HepG2 (cell line): ENCODE measurements at regions not wholly inside any gene's neighbourhood (a gene's known extent, or its start where the extent isn't known, plus 50 kb on each side); places are given as distances from the start of the nearest gene placed in this dataset.

Experiments used
- ATAC-seq: fragments of 200-7000 bp; cut with Tn5 transposase; 3 replicates; pipeline ENCODE4 v1.9.1; 2020; ENCODE audit warnings: mild to moderate bottlenecking, moderate library complexity
- BruUV-seq: library from RNA; stranded (reverse); fragments of 400-500 nt; replicated peaks from 2 replicates; lab custom pipeline; 2021; lab: Mats Ljungman, UMichigan
- CTCF ChIA-PET: fragments of 300-600 bp; formaldehyde crosslinking; extraction: SDS; loops from one replicate; lab custom pipeline; 2021; ENCODE audit warnings: low total read pairs, inconsistent platforms, low intra/inter-chr PET ratio; lab: Yijun Ruan, JAX
- POLR2A ChIA-PET: fragments of 350-600 bp; sonication (Branson Sonifier 250); formaldehyde crosslinking; loops from one replicate; lab custom pipeline; 2020; ENCODE audit warnings: antibody characterized with exemption, inconsistent platforms; lab: Yijun Ruan, JAX
- DNase-seq: peaks from one replicate; pipeline ENCODE4 v3.0.0-alpha.2; 2015; ENCODE audit warnings: low spot score
- FAIRE-seq: peaks from 3 replicates; lab custom pipeline; 2011; peaks lifted over from hg19 to GRCh38; lab: Jason Lieb, UNC
- H2AFZ ChIP-seq: one replicate; pipeline ENCODE4 v1.6.1; 2011; ENCODE audit warnings: low read length, inconsistent platforms
- H3K27ac ChIP-seq: fragments of 300-600 bp; 3 replicates; pipeline ENCODE4 v1.8.0; 2011; ENCODE audit warnings: mixed run types, mild to moderate bottlenecking, mixed read lengths, low read length, inconsistent platforms; ENCODE audit not compliant: insufficient read depth; ENCODE audit errors: extremely low read length
- H3K27me3 ChIP-seq, 2 experiments: fragments of 200-600 bp in 1 of 2; 2 replicates in 1 of 2; 3 replicates in 1 of 2; pipeline versions ENCODE4 v1.6.0 to v1.8.0; 2011; ENCODE audit warnings: low read length in 2 of 2, mild to moderate bottlenecking in 2 of 2, moderate library complexity in 2 of 2, inconsistent platforms in 1 of 2; ENCODE audit not compliant: insufficient read depth in 2 of 2, control insufficient read depth in 1 of 2
- H3K36me3 ChIP-seq, 2 experiments: fragments of 200-600 bp in 1 of 2; replicated peaks in 1 of 2; 2 replicates in 1 of 2; 3 replicates in 1 of 2; pipeline versions ENCODE4 v1.5.1 to v1.8.0; 2011; ENCODE audit warnings: low read length in 2 of 2, inconsistent platforms in 1 of 2; ENCODE audit not compliant: insufficient read depth in 2 of 2, control insufficient read depth in 1 of 2
- H3K4me1 ChIP-seq: 2 replicates; pipeline ENCODE4 v1.5.1; 2012; ENCODE audit warnings: low read length, inconsistent platforms; ENCODE audit not compliant: insufficient read depth
- H3K4me2 ChIP-seq: 2 replicates; pipeline ENCODE4 v1.6.0; 2011; ENCODE audit warnings: low read depth, low read length, inconsistent platforms
- H3K4me3 ChIP-seq, 3 experiments: fragments of 200-600 bp in 1 of 3; sonication (generic), shearing (Covaris generic) in 1 of 3; replicated peaks in 1 of 3; 2 replicates each; pipeline ENCODE4 v1.5.1; 2011 to 2016; ENCODE audit warnings: low read length in 3 of 3, inconsistent platforms in 2 of 3, low read depth in 2 of 3, mild to moderate bottlenecking in 2 of 3, control low read depth in 1 of 3, mixed read lengths in 1 of 3; ENCODE audit not compliant: insufficient read depth in 1 of 3
- H3K79me2 ChIP-seq: one replicate; pipeline ENCODE4 v1.6.1; 2011; ENCODE audit warnings: low read length, inconsistent platforms; ENCODE audit not compliant: insufficient read depth
- H3K9ac ChIP-seq: 2 replicates; pipeline ENCODE4 v1.6.0; 2011; ENCODE audit warnings: mild to moderate bottlenecking, low read depth, low read length, inconsistent platforms; ENCODE audit not compliant: insufficient read depth
- H3K9me3 ChIP-seq: 2 replicates; pipeline ENCODE4 v1.5.1; 2012; ENCODE audit warnings: mild to moderate bottlenecking, low read length
- H4K20me1 ChIP-seq: 2 replicates; pipeline ENCODE4 v1.6.0; 2011; ENCODE audit warnings: inconsistent platforms, mild to moderate bottlenecking, low read length, moderate library complexity; ENCODE audit not compliant: insufficient read depth
- BORCS8-MEF2B ChIP-seq: sonication (generic); formaldehyde crosslinking; IDR thresholded peaks from 2 replicates; pipeline ENCODE4 v1.8.0; 2022; ENCODE audit warnings: mild to moderate bottlenecking, missing genetic modification reagents
- HHEX ChIP-seq: IDR thresholded peaks from 2 replicates; pipeline ENCODE4 v1.6.1; 2016; ENCODE audit warnings: control low read depth
- HOXA7 ChIP-seq: sonication (generic); formaldehyde crosslinking; IDR thresholded peaks from 2 replicates; pipeline ENCODE4 v1.8.1; 2022; ENCODE audit warnings: mild to moderate bottlenecking, missing genetic modification reagents, moderate library complexity
- NFKB2 ChIP-seq: sonication (generic); formaldehyde crosslinking; IDR thresholded peaks from 2 replicates; pipeline ENCODE4 v1.4.0; 2020; ENCODE audit warnings: missing genetic modification reagents, borderline replicate concordance
- POLR2G ChIP-seq: fragments of 200-400 bp; formaldehyde crosslinking; IDR thresholded peaks from 2 replicates; pipeline ENCODE4 v1.6.1; 2018; ENCODE audit warnings: mild to moderate bottlenecking, low read depth, low read length, moderate library complexity
- RBM22 ChIP-seq: fragments of 200-400 bp; formaldehyde crosslinking; optimal IDR thresholded peaks from 2 replicates; pipeline ENCODE3; 2017; ENCODE audit warnings: mild to moderate bottlenecking, low read length, moderate library complexity
- SMARCE1 ChIP-seq: fragments of 450-650 bp; IDR thresholded peaks from 2 replicates; pipeline ENCODE4 v1.6.1; 2017; ENCODE audit warnings: borderline replicate concordance
- SMC3 ChIP-seq: IDR thresholded peaks from 2 replicates; pipeline ENCODE4 v1.6.1; 2011; ENCODE audit warnings: low read length, improper control_type of control experiment
- U2AF1 ChIP-seq: fragments of 200-400 bp; formaldehyde crosslinking; optimal IDR thresholded peaks from 2 replicates; pipeline ENCODE3; 2017; ENCODE audit warnings: mild to moderate bottlenecking, low read depth, low read length
- ZNF160 ChIP-seq: sonication (generic); formaldehyde crosslinking; IDR thresholded peaks from 2 replicates; pipeline ENCODE4 v1.8.0; 2022; ENCODE audit warnings: mild to moderate bottlenecking, inconsistent platforms, missing genetic modification reagents
- ZNF629 ChIP-seq: sonication (generic); formaldehyde crosslinking; conservative IDR thresholded peaks from 2 replicates; pipeline ENCODE4 v1.5.0; 2020; ENCODE audit warnings: missing genetic modification reagents
- ZNF761 ChIP-seq: sonication (generic); formaldehyde crosslinking; conservative IDR thresholded peaks from 2 replicates; pipeline ENCODE4 v1.4.0; 2020; ENCODE audit warnings: mild to moderate bottlenecking, missing genetic modification reagents
- WGBS: methylation state at CpG from one replicate; pipeline ENCODE4 v1.1.6; 2017; ENCODE audit warnings: low lambda C conversion rate; 5-methylcytosine and 5-hydroxymethylcytosine counted together
- in situ Hi-C: cut with HindIII; loops from 2 replicates; pipeline ENCODE4 v1.10.0; 2017; ENCODE audit warnings: low pct_unique_long_range_greater_than_20kb; ENCODE audit not compliant: extremely low pct_ligation_motif_present
- intact Hi-C: fragments of 100-400 bp; cut with micrococcal nuclease; formaldehyde crosslinking; loops from one replicate; pipeline ENCODE4 v1.10.0; 2022; ENCODE audit not compliant: unreplicated experiment
- TF ChIP-seq, protein P1 (sequence below): sonication (generic); formaldehyde crosslinking; IDR thresholded peaks from 2 replicates; pipeline ENCODE4 v1.4.0; 2020; ENCODE audit warnings: missing genetic modification reagents
- TF ChIP-seq, protein P2 (sequence below): conservative IDR thresholded peaks from 2 replicates; pipeline ENCODE4 v1.6.1; 2018; ENCODE audit warnings: missing genetic modification reagents

DNA sequence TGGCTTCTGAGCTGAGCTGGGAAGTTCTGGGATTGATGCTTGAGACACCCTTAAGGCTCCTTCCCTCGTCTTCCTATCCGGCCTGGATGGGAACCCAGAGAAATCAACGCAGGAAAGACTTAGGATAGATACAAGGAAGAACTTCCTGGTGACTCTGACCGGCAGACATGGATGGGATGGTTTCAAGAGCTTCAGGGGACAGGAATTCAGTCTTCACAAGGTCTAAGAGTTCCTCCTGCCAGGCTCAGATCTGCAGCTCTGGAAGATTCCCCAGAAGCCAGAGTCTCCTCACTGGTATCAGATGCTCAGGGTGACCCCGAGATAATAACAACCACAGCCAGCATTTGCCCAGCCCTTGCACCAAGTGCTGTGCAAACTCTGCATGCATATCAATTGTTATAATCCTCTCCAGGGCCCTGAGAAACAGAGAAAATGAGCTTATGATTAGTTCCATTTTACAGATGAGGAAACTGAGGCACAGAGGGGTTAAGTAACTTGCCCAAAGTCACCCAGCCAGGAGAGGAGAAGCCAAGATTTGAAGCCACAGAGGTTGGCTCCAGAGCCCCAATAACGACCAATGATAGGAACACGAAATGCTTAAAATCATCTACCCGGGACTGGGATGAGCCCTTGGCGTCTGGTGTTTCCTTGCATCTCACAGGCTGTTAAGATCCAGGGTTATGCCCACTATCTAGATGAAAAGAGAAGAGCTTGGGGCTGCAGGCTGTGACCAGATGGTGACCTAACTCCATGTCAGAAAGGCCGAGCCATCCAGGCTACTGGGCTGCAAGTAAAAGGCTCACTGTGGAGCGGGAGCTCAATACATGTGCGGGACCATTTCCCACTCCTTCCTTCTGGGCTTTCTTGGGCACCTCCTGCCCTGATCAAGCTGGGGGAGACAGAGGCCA lies 119.8 kb downstream of the C9orf50 start:
- 98% methylated on average over 11 of the region's 12 CpGs for WGBS
- DNase-seq (no peak), ATAC-seq (no peak), FAIRE-seq (no peak)
- Histone ChIP-seq H3K4me3 (no peak overlapping the region), H3K4me2 (no peak overlapping the region), H3K27ac (no peak overlapping the region), H3K36me3 (peaks cover 2 to 4% of the 10 kb centered on the region in 2 experiments; a peak in 1 of 5 replicates), H3K9ac (no peak overlapping the region), H3K4me1 (peaks cover 25% of the 10 kb centered on the region), H3K27me3 (no peaks in the 10 kb centered on the region), H2AFZ (no peak overlapping the region), H4K20me1 (no peaks in the 10 kb centered on the region), H3K9me3 (no peaks in the 10 kb centered on the region), H3K79me2 (peaks cover 2% of the 10 kb centered on the region)
- in situ Hi-C loops (no loop called here), intact Hi-C loops (no loop called here)
- no peak for TF ChIP-seq U2AF1
- TF ChIP-seq RBM22 = peak; percentile 53
- TF ChIP-seq SMC3 = no peak
- no peak for TF ChIP-seq BORCS8-MEF2B (CRISPR knock-in tag)
- no peak for TF ChIP-seq HHEX (CRISPR knock-in tag)
- TF ChIP-seq NFKB2 (CRISPR knock-in tag) = no peak
- TF ChIP-seq, protein P1, sequence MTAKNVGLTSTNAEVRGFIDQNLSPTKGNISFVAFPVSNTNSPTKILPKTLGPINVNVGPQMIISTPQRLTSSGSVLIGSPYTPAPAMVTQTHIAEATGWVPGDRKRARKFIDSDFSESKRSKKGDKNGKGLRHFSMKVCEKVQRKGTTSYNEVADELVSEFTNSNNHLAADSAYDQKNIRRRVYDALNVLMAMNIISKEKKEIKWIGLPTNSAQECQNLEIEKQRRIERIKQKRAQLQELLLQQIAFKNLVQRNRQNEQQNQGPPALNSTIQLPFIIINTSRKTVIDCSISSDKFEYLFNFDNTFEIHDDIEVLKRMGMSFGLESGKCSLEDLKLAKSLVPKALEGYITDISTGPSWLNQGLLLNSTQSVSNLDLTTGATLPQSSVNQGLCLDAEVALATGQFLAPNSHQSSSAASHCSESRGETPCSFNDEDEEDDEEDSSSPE (CRISPR knock-in tag) = no peak
- no peak for TF ChIP-seq SMARCE1
- peak; percentile 60 for TF ChIP-seq ZNF629 (CRISPR knock-in tag)
- TF ChIP-seq POLR2G = peak; percentile 23
- no peak for TF ChIP-seq ZNF761 (CRISPR knock-in tag)
- TF ChIP-seq, protein P2, sequence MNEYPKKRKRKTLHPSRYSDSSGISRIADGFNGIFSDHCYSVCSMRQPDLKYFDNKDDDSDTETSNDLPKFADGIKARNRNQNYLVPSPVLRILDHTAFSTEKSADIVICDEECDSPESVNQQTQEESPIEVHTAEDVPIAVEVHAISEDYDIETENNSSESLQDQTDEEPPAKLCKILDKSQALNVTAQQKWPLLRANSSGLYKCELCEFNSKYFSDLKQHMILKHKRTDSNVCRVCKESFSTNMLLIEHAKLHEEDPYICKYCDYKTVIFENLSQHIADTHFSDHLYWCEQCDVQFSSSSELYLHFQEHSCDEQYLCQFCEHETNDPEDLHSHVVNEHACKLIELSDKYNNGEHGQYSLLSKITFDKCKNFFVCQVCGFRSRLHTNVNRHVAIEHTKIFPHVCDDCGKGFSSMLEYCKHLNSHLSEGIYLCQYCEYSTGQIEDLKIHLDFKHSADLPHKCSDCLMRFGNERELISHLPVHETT (CRISPR knock-in tag) = no peak
- no peak for TF ChIP-seq HOXA7 (CRISPR knock-in tag)
- no peak for TF ChIP-seq ZNF160 (CRISPR knock-in tag)
- POLR2A ChIA-PET = interaction anchor here (1.3 to 7.0 kb wide), 3 partner anchors 58 to 323 kb away, joined by 3 to 134 read pairs (median 4); partner anchors contain the start of gene IER5L
- no TSS peak for BruUV-seq
- CTCF ChIA-PET = no interaction called here
